ENCODE measurements at regions not wholly inside any gene's neighbourhood (a gene's known extent, or its start where the extent isn't known, plus 50 kb on each side); places are given as distances from the start of the nearest gene placed in this dataset.

- DNase-seq, result no peak
These were observed 175.5 kb upstream of the SEMA3A start for GRCh38 chr7:84370114-84370513.

GRCh38 chr7:84368122-84368521 is 173.5 kb upstream of the SEMA3A start:
- DNase-seq, result no peak

DNA sequence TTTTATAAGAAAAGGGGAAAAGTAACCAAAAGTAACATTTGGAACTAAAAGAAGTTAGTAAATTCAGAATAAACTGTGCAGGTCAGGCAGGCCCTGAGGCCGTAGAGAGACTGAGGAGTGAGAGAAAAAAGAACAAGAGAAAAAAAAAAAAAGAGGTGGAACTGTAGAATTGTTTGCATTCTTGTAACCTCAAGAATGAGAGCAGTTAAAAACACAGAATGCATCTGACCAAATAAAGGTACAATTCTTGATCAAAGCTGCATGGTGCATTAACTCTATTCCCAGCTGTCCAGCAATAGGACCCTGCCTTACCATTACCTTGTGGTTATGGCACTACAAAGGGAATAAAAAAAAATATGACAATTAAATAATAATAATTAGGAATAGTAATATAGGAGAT is 170.1 kb upstream of the SEMA3A start:
- DNase-seq, result no peak

- no peak for DNase-seq
These were observed 169.2 kb upstream of the SEMA3A start for GRCh38 chr7:84363741-84364140.

DNA sequence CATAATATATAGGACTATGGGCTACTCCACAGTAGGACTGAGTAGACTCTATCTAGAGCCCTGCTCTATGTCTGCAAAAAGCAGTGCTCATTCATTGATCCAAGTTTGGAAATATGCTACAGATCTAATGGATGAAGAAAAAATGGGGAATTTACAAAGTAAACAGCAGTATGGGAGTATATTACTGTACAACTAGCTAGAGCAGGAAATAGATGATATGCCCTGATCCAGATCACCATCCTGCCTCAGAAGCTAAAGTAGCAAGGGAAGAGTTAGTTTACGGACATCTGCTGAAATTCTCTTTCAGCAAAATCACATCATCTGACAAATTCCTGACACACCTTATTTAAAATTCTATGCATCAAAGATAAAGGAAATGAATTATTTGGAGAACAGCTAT is 168.2 kb upstream of the SEMA3A start:
- no peak for DNase-seq

DNA sequence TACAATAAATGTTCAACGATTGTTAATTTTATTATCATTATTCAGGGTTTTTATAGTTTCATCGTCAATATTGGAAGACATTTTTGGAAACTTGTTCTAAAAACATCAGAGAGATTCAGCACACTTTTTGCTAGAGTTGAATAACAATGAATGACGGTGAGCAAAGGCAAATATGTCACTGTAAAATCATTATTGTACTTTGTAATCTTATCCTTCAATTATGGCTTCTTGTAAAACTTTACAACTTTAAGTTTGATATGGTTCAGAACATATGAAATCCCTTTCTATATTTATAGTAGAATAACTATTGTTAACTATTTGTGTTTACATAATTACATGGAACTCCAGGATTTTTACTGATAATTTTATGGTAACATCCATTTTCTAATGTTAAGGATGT is 167.8 kb upstream of the SEMA3A start:
- DNase-seq, result no peak

DNA sequence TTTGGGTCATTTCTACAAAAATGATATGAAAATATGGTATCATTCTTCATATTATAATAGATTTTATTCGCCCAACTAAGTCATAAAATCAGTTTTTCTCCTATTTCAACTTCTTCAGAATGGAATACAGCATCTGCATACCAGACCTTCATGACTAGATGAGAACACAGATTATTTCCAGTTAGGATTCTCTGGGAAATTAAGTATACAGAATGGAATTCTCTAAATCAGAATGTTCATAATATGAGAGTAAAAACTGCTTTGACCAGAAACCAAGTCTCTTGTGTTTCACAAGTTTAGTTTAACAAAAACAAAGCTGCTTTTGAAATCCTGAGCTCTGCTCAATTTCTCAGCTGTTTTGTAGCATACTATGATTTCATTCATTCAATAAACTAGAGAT is 160.3 kb upstream of the SEMA3A start:
- no peak for DNase-seq

DNA sequence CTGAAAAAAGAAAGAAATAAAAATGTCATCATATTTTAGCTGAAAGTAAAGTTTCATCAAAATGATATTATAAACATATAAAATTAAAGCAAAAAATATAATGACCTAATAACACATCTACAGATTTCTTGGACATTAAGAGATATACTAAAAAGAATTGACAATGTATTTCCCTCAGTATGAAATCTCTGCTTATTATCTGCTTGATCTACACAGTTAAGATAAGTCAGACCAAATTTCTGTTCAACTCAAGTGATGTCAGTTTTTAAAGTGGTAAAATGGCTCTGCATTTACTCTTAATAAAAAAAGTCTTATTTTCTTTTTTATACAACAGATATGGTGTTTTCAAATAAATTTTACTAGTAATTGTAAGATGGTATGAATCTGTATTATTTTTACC is 159.4 kb upstream of the SEMA3A start:
- DNase-seq, result no peak

DNA sequence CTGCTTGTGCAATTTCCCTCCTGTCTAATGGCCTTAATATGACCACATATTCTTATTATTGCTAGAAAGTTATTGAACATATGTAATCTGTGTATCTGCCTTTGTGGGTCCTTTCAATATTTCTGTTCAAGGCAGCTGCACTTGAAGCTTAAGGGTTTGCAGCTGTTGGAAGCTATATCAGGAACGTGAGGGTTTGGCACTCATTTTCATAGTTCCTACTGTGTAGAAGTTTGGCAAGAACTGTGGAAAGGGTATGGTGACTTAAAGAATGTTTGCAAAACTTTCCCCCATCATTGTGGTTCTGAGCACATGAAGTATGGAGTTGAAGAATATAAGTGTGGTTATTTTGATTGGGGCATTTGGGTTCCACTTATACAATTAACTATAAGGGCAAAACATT is 144.7 kb upstream of the SEMA3A start:
- no peak for DNase-seq

GRCh38 chr7:84337429-84337828 is 142.8 kb upstream of the SEMA3A start:
- DNase-seq, result no peak

DNA sequence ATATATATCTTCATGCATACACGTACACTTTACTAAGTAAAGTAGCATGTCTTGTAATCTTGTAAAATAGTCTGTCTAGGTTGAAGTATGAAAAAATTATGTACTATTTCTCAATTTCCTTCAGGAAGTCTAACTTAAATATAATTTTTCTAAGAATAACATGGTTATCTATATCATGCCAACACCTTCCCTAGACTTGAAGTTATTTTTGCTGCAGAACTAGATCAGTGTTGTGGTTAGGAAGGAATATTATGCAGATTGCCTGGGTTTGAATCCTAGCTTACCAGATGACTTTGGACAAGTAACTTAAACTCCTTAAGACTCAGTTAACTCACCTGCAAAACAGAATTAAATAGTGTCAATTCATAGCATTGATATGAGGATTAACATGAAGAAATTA is 142.2 kb upstream of the SEMA3A start:
- DNase-seq, result no peak

GRCh38 chr7:84336303-84336702 is 141.7 kb upstream of the SEMA3A start:
- no peak for DNase-seq

DNA sequence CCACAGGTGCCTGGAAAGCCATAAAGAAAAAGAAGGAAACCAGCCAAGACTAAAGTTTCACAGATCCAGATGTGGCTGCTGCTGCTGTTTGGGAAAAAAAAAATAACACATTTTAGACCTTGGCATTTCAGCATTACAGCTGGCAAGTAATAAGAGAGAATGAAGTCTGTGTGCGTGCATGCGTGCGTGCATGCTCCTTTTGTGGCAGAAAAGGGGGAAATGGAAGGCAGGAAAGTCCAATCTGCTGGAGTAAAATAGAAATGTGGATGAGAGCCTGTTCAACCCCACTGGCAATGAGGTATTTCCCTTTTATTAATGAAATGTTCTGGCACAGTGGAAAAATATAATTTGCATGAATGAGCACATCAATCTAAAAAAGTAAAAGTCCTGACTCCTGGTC is 137.0 kb upstream of the SEMA3A start:
- DNase-seq, result no peak

DNA sequence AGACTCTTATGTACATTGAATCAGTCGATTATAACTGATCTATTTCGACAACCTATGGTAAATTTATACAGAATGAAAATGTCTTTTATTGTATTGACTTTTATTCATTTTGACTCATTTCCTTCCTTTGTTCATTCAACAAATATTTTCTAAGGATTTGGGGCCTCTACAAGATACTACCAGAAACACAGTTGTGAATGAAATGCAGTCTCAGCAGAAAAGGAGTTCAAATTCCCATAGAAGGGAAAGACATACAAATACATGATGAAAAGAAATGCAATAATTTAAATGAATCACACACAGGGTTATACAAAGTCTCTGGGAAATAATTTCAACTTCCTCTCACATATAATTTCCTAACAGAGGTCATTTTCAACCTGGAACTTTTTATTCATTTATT is 134.0 kb upstream of the SEMA3A start:
- DNase-seq, result no peak

- DNase-seq, result no peak
These were observed 129.6 kb upstream of the SEMA3A start for GRCh38 chr7:84324136-84324630.

GRCh38 chr7:84317536-84317935 is 122.9 kb upstream of the SEMA3A start:
- no peak for DNase-seq

DNA sequence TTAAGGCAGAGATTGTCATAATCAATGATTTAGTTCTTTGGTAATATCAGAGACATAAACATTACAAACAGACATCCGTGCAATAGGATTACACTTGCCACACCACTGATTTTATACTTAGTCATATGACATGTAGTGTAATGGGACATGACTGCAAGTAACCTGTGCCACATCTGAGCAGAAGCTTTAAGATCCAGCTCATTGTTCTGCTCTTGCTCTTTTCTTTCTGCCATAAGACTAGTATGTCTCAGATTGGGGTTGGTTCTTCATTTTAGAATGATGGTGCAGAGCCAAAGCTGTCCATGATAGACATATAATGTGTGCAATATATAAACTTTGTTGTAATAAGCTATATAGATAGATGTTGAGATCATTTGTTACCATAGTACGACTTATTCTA is 119.7 kb upstream of the SEMA3A start:
- no peak for DNase-seq

- no peak for DNase-seq
These were observed 109.8 kb upstream of the SEMA3A start for GRCh38 chr7:84304407-84304806.

DNA sequence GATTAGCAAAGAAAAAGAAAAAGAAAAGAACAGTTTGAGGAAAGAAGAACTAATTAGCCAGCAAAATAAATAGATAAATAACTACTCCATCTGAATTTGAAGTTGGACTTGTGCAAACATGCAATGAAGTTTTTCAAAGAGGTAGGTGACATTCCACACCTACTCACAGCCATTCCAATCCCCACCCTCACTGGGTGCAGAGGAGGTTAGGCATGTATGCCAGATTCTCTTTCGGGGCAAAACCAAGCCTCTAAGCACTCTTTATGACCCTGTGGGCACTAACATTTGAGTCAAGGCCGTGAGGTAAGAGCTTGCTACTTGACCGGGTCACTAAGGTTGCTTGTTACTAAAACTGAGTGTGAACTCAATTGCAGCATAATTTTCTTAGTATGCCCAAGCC is 108.4 kb upstream of the SEMA3A start:
- DNase-seq, result no peak

GRCh38 chr7:84297616-84298015 is 103.0 kb upstream of the SEMA3A start:
- DNase-seq, result no peak

DNA sequence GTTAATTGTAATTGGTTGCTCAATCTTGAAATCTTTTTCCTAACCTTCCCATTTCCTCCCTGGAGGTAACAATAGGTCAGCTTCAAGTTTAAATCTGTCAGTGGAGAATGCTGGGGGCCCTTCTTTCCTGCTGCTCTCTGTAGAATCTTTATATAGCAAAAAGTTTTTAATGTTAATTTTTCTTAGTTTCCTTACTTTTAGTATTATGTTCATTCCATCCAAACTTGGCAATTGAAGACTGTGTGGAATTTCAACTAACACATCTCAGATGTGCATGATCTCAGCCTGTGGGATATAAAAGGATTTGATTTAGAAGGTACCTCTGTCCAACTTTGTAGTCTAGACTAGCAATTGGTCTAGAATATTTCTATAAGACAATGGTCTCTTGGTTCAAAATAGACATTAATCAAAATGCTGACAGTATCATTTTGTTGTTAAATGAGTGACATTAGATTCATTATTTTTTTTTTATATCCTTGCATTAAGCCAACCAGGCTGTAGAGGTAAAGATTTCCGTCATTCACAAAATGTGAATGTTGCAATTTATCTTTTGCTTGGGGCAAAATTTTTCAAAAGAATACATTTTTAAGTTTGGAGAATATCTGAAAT is 100.4 kb upstream of the SEMA3A start:
- no peak for DNase-seq

GRCh38 chr7:84294391-84294790 is 99.8 kb upstream of the SEMA3A start:
- DNase-seq, result no peak

GRCh38 chr7:84291756-84292155 is 97.2 kb upstream of the SEMA3A start:
- no peak for DNase-seq

- DNase-seq, result no peak
These were observed 89.2 kb upstream of the SEMA3A start for GRCh38 chr7:84283798-84284197.

DNA sequence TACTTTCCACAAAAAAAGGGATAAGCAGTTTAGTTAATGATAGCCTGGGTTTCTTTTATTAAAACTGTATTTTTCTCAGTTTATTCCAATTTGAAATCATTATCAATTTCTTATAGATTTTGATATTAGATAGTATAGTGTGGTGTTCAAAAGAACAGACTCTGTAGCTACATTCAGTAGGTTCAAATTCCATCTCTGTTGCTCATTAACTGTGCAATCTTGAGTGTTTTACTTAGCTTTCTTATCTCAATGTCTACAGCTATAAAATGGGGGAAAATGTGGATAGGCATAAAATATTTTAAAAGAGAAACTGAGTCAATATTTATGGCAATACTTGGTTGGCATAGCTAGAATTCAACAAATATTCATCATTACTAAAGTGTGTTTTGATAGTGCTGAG is 86.9 kb upstream of the SEMA3A start:
- no peak for DNase-seq

Measured in CD4-positive, alpha-beta T cell treated with Interleukin-4 for 4 hours (primary cell).